22Rv1 (cell line): ENCODE measurements at regions not wholly inside any gene's neighbourhood (a gene's known extent, or its start where the extent isn't known, plus 50 kb on each side); places are given as distances from the start of the nearest gene placed in this dataset.

Experiments
- ZFX ChIP-seq: fragments of 450-650 bp; IDR thresholded peaks from 2 replicates; pipeline ENCODE4 v1.6.1; 2017; ENCODE audit warnings: antibody characterized with exemption, borderline replicate concordance
- TF ChIP-seq, protein P1 (sequence below): fragments of 450-650 bp; IDR thresholded peaks from 2 replicates; pipeline ENCODE4 v1.5.1; 2017; ENCODE audit warnings: mild to moderate bottlenecking

DNA sequence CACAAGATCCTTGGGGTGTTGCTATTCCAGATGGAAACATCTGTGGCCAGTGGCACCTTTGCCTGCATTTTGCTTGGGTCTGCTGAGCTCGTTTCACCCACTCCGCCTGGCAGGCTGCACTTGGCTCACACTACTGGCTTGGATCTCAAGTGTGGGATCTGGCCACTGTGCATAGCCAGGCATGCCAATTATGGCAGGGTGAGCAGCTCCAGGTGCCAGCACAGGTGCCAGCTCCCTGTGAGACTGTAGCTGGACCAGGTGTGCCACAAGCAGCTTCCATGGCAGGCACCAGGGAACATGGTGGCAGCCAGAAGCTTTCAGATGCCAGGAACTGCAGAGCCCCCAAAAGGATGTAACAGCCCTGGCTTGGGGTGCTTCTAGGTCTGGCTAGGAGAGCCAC lies 463.8 kb upstream of the PABPC4L start:
- TF ChIP-seq, protein P1, sequence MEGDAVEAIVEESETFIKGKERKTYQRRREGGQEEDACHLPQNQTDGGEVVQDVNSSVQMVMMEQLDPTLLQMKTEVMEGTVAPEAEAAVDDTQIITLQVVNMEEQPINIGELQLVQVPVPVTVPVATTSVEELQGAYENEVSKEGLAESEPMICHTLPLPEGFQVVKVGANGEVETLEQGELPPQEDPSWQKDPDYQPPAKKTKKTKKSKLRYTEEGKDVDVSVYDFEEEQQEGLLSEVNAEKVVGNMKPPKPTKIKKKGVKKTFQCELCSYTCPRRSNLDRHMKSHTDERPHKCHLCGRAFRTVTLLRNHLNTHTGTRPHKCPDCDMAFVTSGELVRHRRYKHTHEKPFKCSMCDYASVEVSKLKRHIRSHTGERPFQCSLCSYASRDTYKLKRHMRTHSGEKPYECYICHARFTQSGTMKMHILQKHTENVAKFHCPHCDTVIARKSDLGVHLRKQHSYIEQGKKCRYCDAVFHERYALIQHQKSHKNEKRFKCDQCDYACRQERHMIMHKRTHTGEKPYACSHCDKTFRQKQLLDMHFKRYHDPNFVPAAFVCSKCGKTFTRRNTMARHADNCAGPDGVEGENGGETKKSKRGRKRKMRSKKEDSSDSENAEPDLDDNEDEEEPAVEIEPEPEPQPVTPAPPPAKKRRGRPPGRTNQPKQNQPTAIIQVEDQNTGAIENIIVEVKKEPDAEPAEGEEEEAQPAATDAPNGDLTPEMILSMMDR = no peak
- no peak for TF ChIP-seq ZFX
